PFSK-1 (cell line): ENCODE measurements at regions not wholly inside any gene's neighbourhood (a gene's known extent, or its start where the extent isn't known, plus 50 kb on each side); places are given as distances from the start of the nearest gene placed in this dataset.

Source experiments
- FOXP2 ChIP-seq: optimal IDR thresholded peaks from 2 replicates; pipeline ENCODE3; 2011; ENCODE audit warnings: borderline replicate concordance, control low read depth, inconsistent platforms; ENCODE audit not compliant: insufficient read depth; ENCODE audit errors: extremely low read length, extremely low read depth
- POLR2AphosphoS5 ChIP-seq: IDR thresholded peaks from 2 replicates; pipeline ENCODE4 v1.6.1; 2012; ENCODE audit warnings: low read depth, mild to moderate bottlenecking, control low read depth, low read length, moderate library complexity
- TAF1 ChIP-seq: IDR thresholded peaks from 2 replicates; pipeline ENCODE4 v1.6.1; 2012; ENCODE audit warnings: low read length, control low read depth, borderline replicate concordance; ENCODE audit not compliant: insufficient read depth
- TF ChIP-seq, protein P1 (sequence below), 2 experiments: IDR thresholded peaks; 2 replicates each; pipeline versions ENCODE4 v1.6.1 to v1.8.0; 2011 to 2012; ENCODE audit warnings: low read depth in 2 of 2, low read length in 2 of 2, control low read depth in 1 of 2, inconsistent platforms in 1 of 2, mild to moderate bottlenecking in 1 of 2, moderate library complexity in 1 of 2; ENCODE audit not compliant: insufficient read depth in 1 of 2

DNA sequence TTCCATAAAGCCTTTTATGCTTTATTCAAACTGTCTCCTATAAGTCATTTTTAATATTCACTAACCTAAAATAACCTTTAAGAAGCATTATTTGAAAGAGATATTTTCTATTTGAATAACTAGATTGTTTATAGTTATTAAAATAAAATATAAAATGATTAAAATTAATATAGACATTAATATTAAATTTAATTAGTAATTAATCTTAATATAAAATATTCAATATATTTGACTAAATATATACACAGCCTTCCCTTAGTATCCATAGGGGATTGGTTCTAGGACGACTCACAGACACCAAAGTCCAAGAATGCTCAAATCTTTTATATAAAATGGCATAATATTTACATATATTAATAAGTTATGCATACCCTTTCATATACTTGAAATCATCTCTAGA lies 1014.1 kb downstream of the TBL1XR1 start:
- TF ChIP-seq POLR2AphosphoS5 (no peak), TAF1 (no peak), FOXP2 (no peak)
- TF ChIP-seq, protein P1, sequence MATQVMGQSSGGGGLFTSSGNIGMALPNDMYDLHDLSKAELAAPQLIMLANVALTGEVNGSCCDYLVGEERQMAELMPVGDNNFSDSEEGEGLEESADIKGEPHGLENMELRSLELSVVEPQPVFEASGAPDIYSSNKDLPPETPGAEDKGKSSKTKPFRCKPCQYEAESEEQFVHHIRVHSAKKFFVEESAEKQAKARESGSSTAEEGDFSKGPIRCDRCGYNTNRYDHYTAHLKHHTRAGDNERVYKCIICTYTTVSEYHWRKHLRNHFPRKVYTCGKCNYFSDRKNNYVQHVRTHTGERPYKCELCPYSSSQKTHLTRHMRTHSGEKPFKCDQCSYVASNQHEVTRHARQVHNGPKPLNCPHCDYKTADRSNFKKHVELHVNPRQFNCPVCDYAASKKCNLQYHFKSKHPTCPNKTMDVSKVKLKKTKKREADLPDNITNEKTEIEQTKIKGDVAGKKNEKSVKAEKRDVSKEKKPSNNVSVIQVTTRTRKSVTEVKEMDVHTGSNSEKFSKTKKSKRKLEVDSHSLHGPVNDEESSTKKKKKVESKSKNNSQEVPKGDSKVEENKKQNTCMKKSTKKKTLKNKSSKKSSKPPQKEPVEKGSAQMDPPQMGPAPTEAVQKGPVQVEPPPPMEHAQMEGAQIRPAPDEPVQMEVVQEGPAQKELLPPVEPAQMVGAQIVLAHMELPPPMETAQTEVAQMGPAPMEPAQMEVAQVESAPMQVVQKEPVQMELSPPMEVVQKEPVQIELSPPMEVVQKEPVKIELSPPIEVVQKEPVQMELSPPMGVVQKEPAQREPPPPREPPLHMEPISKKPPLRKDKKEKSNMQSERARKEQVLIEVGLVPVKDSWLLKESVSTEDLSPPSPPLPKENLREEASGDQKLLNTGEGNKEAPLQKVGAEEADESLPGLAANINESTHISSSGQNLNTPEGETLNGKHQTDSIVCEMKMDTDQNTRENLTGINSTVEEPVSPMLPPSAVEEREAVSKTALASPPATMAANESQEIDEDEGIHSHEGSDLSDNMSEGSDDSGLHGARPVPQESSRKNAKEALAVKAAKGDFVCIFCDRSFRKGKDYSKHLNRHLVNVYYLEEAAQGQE (IDR thresholded peaks at IDR 0.05; ENCODE audit: insufficient read depth in 1 of 2, low read depth in 2 of 2, low read length in 2 of 2) = no peak
